GM20000 (cell line): ENCODE measurements at regions not wholly inside any gene's neighbourhood (a gene's known extent, or its start where the extent isn't known, plus 50 kb on each side); places are given as distances from the start of the nearest gene placed in this dataset.
"Not testable (repeated sequence)": the region's sequence is repeated elsewhere in the genome, so short reads cannot be mapped to it uniquely, and the experiment has no call there.

ENCODE experiments used
- DNase-seq: peaks from one replicate; pipeline ENCODE4 v3.0.0; 2012; ENCODE audit warnings: low spot score
- TF ChIP-seq, protein P1 (sequence below): IDR thresholded peaks from 2 replicates; pipeline ENCODE4 v1.5.1; 2012; ENCODE audit warnings: mild to moderate bottlenecking, control low read depth; ENCODE audit errors: extremely low read depth, missing control alignments

GRCh38 chr6:14475306-14475705 lies 357.7 kb downstream of the CD83 start:
- TF ChIP-seq, protein P1, sequence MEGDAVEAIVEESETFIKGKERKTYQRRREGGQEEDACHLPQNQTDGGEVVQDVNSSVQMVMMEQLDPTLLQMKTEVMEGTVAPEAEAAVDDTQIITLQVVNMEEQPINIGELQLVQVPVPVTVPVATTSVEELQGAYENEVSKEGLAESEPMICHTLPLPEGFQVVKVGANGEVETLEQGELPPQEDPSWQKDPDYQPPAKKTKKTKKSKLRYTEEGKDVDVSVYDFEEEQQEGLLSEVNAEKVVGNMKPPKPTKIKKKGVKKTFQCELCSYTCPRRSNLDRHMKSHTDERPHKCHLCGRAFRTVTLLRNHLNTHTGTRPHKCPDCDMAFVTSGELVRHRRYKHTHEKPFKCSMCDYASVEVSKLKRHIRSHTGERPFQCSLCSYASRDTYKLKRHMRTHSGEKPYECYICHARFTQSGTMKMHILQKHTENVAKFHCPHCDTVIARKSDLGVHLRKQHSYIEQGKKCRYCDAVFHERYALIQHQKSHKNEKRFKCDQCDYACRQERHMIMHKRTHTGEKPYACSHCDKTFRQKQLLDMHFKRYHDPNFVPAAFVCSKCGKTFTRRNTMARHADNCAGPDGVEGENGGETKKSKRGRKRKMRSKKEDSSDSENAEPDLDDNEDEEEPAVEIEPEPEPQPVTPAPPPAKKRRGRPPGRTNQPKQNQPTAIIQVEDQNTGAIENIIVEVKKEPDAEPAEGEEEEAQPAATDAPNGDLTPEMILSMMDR, result no peak
- DNase-seq, result no peak

DNA sequence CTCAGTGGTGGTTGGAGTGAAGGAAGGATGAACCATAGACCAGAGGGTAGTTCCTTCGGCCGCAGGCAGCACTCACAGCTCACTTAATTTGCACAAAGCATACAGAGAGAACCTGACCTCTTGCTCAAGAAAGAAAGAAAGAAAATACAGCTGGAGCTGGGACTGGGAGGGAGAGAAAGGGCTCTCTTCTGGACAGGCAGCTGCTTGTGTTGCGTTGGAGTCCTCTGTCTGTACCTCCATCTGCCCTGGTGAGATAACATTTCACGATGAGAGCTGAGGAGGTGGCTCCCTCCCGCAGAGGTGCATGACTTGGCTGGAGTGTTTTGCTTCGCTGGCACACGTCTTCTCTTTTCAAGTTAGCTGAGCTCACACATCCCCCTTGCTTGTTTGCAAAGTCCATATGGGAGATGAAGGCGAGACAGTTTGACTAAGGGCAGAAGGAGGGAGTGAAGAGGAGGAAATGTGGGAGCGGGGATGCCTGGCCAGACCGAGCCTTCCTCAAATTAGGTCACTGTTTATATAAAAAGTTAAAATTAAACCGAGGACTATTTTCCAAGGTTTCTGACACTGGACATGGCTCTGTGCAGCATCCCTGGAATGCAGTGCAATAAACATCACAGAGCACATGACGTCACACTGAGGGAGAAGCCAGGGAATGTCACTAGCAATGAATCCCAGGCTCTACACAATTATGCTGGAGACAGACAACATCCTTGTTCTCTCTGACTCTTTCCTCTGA lies 359.4 kb downstream of the CD83 start:
- DNase-seq, result no peak
- TF ChIP-seq, protein P1, result no peak

DNA sequence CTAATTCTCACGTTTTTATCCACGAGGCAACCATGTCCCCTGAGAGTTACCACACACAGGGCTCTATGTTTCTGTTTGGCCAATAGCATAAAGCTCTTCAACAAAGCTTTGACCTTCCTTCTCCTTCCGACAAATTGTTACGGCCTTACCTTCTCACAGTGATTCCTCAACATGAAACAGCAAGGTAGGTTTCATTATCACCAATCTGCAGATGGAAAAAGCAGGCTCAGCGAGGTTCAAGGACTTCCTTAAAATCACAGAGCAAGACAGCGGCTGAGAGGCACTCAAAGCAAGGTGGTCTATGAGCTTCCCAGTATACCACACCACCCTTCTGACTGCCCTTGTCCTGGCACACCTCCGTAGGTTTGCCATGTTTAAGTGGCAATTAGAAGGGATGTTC lies 360.0 kb downstream of the CD83 start:
- DNase-seq, result no peak

GRCh38 chr6:14478381-14479225 lies 361.0 kb downstream of the CD83 start:
- TF ChIP-seq, protein P1, result no peak

More for the DNA sequence above, 360.0 kb downstream of the CD83 start:
- TF ChIP-seq, protein P1, result no peak

GRCh38 chr6:14481946-14482345 lies 364.4 kb downstream of the CD83 start:
- not testable (repeated sequence) for DNase-seq

More at GRCh38 chr6:14478381-14479225, 361.0 kb downstream of the CD83 start:
- no peak for DNase-seq

DNA sequence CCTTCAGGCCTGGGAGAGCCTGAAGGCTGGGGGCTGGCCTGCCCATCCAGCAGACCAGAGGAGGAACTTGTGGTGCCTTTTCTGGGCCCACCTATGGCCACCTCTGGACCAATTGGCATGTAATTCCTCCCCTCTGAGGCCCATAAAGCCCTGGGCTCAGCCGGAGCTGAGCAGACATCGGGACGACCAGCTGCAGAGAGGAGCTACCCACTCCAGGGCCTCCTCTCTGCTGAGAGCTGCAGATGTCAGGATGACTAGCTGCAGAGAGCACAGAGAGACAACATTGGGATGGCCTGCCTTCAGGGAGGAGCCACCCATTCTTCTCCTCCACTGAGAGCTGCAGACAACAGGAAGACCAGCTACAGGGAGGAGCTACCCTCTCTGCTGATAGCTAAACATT lies 370.1 kb downstream of the CD83 start:
- TF ChIP-seq, protein P1, result no peak
- DNase-seq, result no peak

- DNase-seq, result no peak
- TF ChIP-seq, protein P1, result no peak
Observed at GRCh38 chr6:14488180-14488579, 370.6 kb downstream of the CD83 start.
